Large intestine (tissue), 3 donors: ENCODE measurements at regions not wholly inside any gene's neighbourhood (a gene's known extent, or its start where the extent isn't known, plus 50 kb on each side); places are given as distances from the start of the nearest gene placed in this dataset.

ENCODE experiments used
- DNase-seq, 2 donors: peaks; one replicate each; pipeline versions ENCODE4 v3.0.0 to v3.0.0-alpha.2; 2013
- H3K27ac ChIP-seq: one replicate; pipeline ENCODE4 v1.5.1; 2013; ENCODE audit warnings: low read length
- H3K27me3 ChIP-seq: 2 replicates; pipeline ENCODE4 v1.6.1; 2013; ENCODE audit warnings: low read length; ENCODE audit not compliant: control insufficient read depth, insufficient read depth
- H3K36me3 ChIP-seq: 2 replicates; pipeline ENCODE4 v1.6.1; 2013; ENCODE audit warnings: low read length; ENCODE audit not compliant: control insufficient read depth, insufficient read depth
- H3K4me1 ChIP-seq: one replicate; pipeline ENCODE4 v1.6.1; 2013; ENCODE audit warnings: low read length; ENCODE audit not compliant: control insufficient read depth, insufficient read depth
- H3K4me3 ChIP-seq: one replicate; pipeline ENCODE4 v1.5.1; 2013; ENCODE audit warnings: low read length
- H3K9me3 ChIP-seq: one replicate; pipeline ENCODE4 v1.6.1; 2013; ENCODE audit warnings: mild to moderate bottlenecking, low read depth, low read length, moderate library complexity; ENCODE audit not compliant: control insufficient read depth
- WGBS: methylation state at CpG from one replicate; pipeline ENCODE4 v1.1.5; 2013; ENCODE audit warnings: low lambda C conversion rate; ENCODE audit not compliant: insufficient coverage; 5-methylcytosine and 5-hydroxymethylcytosine counted together

DNA sequence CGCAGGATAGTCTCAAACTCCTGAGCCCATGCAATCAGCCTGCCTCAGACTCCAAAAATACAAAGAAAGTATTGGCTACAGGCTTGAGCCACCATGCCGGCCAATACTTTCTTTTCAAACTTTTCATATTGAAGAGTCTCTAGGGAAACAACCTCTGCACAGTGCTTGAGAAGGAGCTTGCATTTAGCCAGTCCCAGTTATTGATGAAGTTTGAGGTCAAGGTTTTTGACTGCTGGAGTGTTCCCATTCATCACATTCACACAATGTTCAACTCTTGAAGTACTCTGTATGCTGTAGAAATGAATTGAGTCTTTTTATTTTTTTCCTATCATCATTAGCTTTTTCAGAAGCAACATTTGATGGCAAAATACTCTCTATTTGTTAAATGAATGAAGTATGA is 355.8 kb upstream of the E2F7 start:
- DNase-seq: no peak
- Histone ChIP-seq H3K9me3 (peaks cover 4% of the 10 kb centered on the region), H3K4me3 (no peak overlapping the region), H3K4me1 (no peaks in the 10 kb centered on the region), H3K27me3 (no peaks in the 10 kb centered on the region), H3K27ac (no peak overlapping the region), H3K36me3 (no peaks in the 10 kb centered on the region)
- WGBS: no CpG with 5 or more reads among the region's 2 CpGs

DNA sequence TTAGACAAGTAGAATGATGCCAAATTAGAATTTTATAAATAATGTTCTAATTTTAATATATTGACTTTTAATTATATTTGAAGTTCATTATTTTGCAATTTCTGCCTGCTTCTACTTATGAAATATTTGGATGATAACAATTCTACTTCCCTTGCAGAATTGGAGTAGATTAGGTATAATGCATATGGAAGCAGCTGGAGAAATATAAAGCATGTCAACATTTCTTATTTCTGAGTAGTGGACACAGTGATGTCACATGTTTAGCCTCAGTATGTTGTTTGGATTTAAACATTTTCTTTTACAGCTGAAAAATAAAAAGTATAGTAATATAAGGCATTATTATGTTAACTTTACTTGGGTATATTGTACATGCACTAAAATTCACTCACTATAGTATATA is 344.2 kb upstream of the E2F7 start:
- DNase-seq: no peak
- H3K27me3 ChIP-seq: no peaks in the 10 kb centered on the region
- peaks cover 10% of the 10 kb centered on the region for H3K4me1 ChIP-seq
- no peak overlapping the region for H3K27ac ChIP-seq
- H3K36me3 ChIP-seq: no peaks in the 10 kb centered on the region
- no peak overlapping the region for H3K4me3 ChIP-seq
- no peaks in the 10 kb centered on the region for H3K9me3 ChIP-seq

DNA sequence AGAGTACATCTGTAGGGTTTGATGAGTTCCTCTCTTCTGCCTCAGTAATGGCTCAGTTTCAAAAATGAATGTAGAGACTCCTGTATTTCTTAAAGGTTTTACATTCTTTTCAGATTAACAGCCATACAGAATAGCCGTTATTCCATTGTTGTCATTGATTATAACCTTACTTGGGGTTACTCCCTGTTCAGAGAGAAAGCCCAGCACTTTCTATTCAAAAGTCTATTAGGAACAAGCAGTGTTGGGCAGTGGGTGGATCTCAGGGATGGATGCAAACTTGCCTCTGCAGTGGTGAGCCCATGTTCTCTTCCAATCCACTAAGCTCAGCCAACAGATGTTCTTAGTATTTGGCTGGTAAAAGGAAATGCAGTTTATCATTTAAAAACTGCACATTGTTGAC is 342.6 kb upstream of the E2F7 start:
- Histone ChIP-seq H3K27me3 (no peaks in the 10 kb centered on the region), H3K4me1 (peaks cover 12% of the 10 kb centered on the region), H3K27ac (no peak overlapping the region), H3K36me3 (no peaks in the 10 kb centered on the region), H3K9me3 (no peaks in the 10 kb centered on the region), H3K4me3 (no peak overlapping the region)
- no CpG with 5 or more reads among the region's 1 CpG for WGBS
- DNase-seq: no peak

DNA sequence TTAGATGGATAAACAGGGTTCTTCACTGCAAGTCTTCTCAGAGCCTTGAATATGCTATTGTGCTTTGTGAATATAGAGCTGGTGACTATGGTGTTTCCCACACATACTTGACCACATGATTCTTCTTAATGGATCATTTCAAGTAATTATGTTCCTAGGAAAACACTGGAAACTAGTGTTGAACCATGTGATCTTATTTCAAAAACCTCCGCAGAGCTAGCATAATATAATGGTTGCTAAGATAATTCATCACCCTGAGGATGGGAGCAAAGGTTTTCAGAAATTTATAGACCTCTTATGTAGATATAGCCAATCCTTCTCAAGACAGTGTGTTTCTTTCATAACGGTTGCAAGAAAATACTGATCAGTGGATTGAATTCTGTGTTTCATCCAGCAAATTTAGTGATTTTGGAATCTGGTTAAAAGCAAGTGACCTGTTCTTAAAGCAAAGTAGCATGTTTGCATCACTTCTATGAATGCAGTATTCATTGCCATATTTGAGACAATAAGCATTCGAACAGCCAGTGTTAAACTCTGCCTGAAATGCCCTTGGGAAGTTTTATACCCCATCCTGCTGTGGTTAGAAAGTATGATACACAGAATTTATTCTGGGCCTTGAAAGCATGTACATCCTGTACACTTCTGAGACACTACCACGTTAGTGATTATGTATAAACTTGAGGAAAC is 341.0 kb upstream of the E2F7 start:
- Histone ChIP-seq H3K4me3 (no peak overlapping the region), H3K9me3 (no peaks in the 10 kb centered on the region), H3K27me3 (no peaks in the 10 kb centered on the region), H3K4me1 (peaks cover 12% of the 10 kb centered on the region), H3K27ac (no peak overlapping the region), H3K36me3 (no peaks in the 10 kb centered on the region)
- peak; percentile 23 to 78 for DNase-seq
- 35% methylated on average over 3 of the region's 4 CpGs for WGBS

DNA sequence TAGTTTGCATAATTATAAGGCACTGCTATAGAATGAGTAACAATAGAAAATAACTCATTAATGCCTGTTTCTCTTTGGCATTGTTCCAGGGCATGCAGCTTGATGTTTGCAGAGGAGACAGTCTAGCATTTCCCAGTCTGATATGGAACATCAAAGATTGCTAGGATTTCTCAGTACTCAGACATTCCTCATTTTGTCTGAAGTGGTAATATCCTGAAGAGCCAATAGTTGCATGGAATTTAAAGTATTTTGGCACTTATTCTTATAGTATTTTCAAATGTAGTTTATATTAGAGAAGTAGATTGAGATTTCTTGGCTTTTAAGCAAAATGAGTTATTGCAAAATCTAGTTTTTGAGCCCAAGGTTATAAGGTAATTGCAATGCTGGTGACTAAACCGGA is 337.3 kb upstream of the E2F7 start:
- Histone ChIP-seq H3K27me3 (no peaks in the 10 kb centered on the region), H3K4me1 (peaks cover 12% of the 10 kb centered on the region), H3K4me3 (no peak overlapping the region), H3K27ac (no peak overlapping the region), H3K36me3 (no peaks in the 10 kb centered on the region), H3K9me3 (no peaks in the 10 kb centered on the region)
- no peak for DNase-seq
- WGBS: no CpG with 5 or more reads among the region's 1 CpG

DNA sequence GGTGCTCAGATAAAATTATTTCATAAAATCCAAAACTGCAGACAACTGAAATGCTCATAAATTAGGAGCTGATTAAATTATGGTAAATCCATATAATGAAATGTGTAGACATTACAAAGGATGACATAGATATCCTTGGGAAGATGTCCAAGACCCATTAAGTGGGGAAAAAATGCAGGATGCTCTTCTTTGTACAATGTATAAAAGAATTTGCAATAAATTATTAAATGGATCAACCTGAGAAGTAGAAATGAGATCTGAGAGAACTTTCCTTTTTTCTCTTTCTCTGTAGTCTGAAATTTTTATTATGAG is 336.4 kb upstream of the E2F7 start:
- Histone ChIP-seq H3K9me3 (no peaks in the 10 kb centered on the region), H3K27ac (no peak overlapping the region), H3K4me1 (peaks cover 10% of the 10 kb centered on the region), H3K36me3 (no peaks in the 10 kb centered on the region), H3K27me3 (no peaks in the 10 kb centered on the region), H3K4me3 (no peak overlapping the region)
- no peak for DNase-seq

DNA sequence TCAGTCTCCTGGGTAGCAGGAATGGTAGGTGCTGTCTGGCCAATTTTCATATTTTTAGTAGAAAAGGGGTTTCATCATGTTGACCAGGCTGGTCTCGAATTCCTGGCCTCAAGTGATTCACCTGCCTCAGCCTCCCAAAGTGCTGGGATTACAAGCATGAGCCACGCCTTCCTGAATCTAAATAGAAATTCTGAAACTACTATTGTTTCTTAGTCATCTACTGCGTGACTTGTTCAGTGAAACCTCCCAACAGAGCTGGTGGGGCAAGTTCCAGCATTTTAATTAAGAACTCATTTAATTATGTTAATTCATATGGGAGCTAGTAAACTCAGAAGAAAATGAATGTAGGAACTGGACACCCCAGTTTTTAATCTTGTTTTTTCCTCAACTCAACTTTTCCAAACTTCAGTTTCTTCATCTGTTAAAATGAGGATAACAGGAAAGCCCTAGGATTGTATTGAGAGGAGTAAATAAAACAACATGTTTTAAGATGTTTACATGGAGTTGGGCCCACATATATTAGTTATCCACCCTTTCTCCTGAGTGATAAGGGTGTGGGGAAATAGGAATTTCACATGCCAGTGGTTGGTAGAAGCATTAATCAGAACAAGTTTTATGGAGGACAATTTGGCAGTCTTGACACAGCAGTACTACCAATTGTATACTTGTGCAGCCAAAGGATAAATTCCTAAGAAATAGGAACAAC is 335.8 kb upstream of the E2F7 start:
- H3K27ac ChIP-seq: no peak overlapping the region

DNA sequence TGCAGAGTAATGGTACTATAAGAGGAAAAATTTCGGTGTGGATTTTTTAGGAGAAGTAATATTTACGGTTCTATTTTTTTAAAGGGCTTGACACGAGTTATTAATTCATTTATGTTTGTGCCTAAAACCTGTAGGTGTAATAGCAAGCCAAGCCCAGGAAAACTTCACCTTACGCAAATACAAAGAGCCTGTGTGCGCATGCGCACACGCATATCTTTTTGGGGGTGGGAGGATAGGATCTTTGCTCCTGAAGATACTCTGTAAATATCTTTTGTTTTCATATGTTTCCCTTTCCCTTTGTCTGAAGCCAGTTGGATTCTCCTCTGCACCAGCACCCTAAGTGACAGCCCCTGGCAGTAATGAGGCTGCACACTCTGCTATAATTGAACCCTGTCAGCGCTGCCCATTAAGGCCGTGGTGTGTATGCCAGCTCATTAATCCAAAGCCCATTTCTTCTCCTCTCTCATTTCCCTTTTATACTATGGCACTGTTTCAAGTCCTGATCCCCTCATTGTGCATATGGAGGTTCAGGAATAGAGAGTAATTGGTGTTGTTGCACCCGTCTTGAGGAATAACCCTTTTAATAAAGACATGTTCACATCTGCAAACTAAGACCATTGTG is 327.2 kb upstream of the E2F7 start:
- no peaks in the 10 kb centered on the region for H3K9me3 ChIP-seq
- no peaks in the 10 kb centered on the region for H3K36me3 ChIP-seq
- H3K27ac ChIP-seq: no peak overlapping the region
- no peaks in the 10 kb centered on the region for H3K27me3 ChIP-seq
- no peak overlapping the region for H3K4me3 ChIP-seq
- no peak for DNase-seq
- no CpG with 5 or more reads among the region's 10 CpGs for WGBS
- H3K4me1 ChIP-seq: no peaks in the 10 kb centered on the region

More for the DNA sequence above, 335.8 kb upstream of the E2F7 start:
- Histone ChIP-seq H3K27me3 (no peaks in the 10 kb centered on the region), H3K4me3 (no peak overlapping the region), H3K9me3 (no peaks in the 10 kb centered on the region), H3K4me1 (peaks cover 6% of the 10 kb centered on the region), H3K36me3 (no peaks in the 10 kb centered on the region)
- 83% methylated on average over 1 of the region's 3 CpGs for WGBS
- no peak for DNase-seq

DNA sequence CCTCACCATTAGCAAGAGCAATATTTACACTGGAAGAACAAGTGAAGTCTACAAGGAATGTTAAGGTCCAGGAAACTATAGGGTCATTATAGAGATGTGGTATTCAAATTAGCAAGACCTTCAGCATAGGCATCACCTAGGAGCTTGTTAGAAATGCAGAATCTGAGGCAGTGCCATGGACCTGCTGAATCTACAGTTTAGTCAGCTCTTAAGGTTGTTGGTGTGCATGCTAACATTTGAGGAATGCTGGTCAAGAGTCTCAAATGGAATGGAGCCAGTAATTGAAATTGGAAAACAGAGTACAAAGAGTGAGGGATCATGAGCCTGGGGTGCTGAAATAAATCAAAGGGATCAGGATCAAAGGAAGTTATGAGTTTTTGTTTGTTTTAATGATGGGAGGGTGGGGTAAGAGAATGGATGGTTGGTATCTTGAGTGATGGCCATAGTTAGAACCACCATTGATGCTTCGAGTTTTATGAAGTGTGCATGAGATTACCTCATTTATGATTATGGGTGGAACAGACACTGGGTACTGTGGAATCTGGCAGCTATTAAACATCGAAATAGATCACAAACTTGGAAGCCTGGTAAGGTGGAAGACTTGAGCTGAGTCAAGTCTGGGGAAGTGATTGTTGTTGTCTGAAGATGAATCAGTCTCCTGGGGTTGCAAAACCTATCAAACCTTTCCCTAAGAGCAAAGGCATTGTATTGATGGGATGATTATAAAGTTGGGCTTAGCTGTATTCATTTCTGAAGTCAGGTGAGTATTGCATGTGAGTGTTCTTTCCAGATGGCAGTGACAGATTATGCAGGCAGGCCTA is 323.3 kb upstream of the E2F7 start:
- Histone ChIP-seq H3K4me3 (no peak overlapping the region), H3K27me3 (no peaks in the 10 kb centered on the region), H3K36me3 (no peaks in the 10 kb centered on the region), H3K9me3 (no peaks in the 10 kb centered on the region), H3K4me1 (no peaks in the 10 kb centered on the region), H3K27ac (no peak overlapping the region)
- WGBS: no CpG with 5 or more reads among the region's 2 CpGs
- DNase-seq: no peak

DNA sequence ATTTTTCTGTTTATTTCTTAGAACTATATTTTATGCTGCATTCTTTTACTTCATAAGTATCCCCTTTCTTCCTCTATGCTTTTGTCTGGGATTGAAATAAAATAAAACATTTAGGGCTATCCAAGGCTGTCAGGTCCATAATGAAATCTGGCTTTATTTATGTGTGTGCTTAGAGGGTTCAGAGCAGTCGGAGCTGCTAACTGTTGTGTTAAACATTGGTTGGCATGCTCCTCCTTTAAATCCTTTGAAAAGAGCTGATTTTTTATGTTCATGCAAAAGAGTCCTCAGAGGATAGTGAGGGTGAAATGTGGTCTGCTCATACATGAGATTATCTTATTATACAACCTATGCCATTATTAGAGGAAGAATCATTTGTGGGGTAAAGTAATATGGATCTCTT is 322.3 kb upstream of the E2F7 start:
- H3K9me3 ChIP-seq: no peaks in the 10 kb centered on the region
- WGBS: no CpG with 5 or more reads among the region's 1 CpG

More for the DNA sequence above, 322.3 kb upstream of the E2F7 start:
- Histone ChIP-seq H3K36me3 (no peaks in the 10 kb centered on the region), H3K4me1 (no peaks in the 10 kb centered on the region), H3K27ac (no peak overlapping the region), H3K27me3 (no peaks in the 10 kb centered on the region), H3K4me3 (no peak overlapping the region)
- DNase-seq: no peak
